ENCODE measurements at regions not wholly inside any gene's neighbourhood (a gene's known extent, or its start where the extent isn't known, plus 50 kb on each side); places are given as distances from the start of the nearest gene placed in this dataset.

- TF ChIP-seq ZBTB4 (CRISPR knock-in tag; IDR thresholded peaks at IDR 0.05) (no peak), FOXK2 (IDR thresholded peaks at IDR 0.05) (no peak), JUNB (IDR thresholded peaks at IDR 0.05) (no peak), CTCF (IDR thresholded peaks at IDR 0.05 in 2 of 3, conservative IDR thresholded peaks at IDR 0.05 in 1 of 3; ENCODE audit: control insufficient read depth in 2 of 3, extremely low read depth in 1 of 3, insufficient read depth in 1 of 3, low read depth in 3 of 3, low read length in 3 of 3) (no peak)
These were observed 796.3 kb downstream of the MAT2B start for GRCh38 chr5:164301708-164302107.

Data from GM12878 (cell line).